WERI-Rb-1 (cell line): ENCODE measurements at regions not wholly inside any gene's neighbourhood (a gene's known extent, or its start where the extent isn't known, plus 50 kb on each side); places are given as distances from the start of the nearest gene placed in this dataset.

Experiments
- DNase-seq: peaks from one replicate; pipeline ENCODE4 v3.0.0-alpha.2; 2020
- H3K27ac ChIP-seq: fragments of 250-450 bp; sonication (Bioruptor Pico); 2 replicates; pipeline ENCODE4 v1.5.1; 2020; ENCODE audit warnings: mild to moderate bottlenecking, moderate library complexity
- H3K27me3 ChIP-seq: fragments of 250-450 bp; sonication (Bioruptor Pico); 2 replicates; pipeline ENCODE4 v1.5.1; 2021; ENCODE audit warnings: mild to moderate bottlenecking, low read depth, moderate library complexity; ENCODE audit not compliant: insufficient read depth, severe bottlenecking
- H3K36me3 ChIP-seq: fragments of 250-450 bp; sonication (Bioruptor Pico); 2 replicates; pipeline ENCODE4 v1.5.1; 2020; ENCODE audit warnings: mild to moderate bottlenecking, moderate library complexity
- H3K4me3 ChIP-seq: 2 replicates; pipeline ENCODE4 v1.5.1; 2011; ENCODE audit warnings: low read depth, mild to moderate bottlenecking, control low read depth, low read length
- H3K9me3 ChIP-seq: fragments of 250-450 bp; sonication (Bioruptor Pico); 2 replicates; pipeline ENCODE4 v1.5.1; 2021; ENCODE audit warnings: mild to moderate bottlenecking, moderate library complexity; ENCODE audit not compliant: severe bottlenecking
- TF ChIP-seq, protein P1 (sequence below): IDR thresholded peaks from 2 replicates; pipeline ENCODE4 v1.5.1; 2011; ENCODE audit warnings: low read depth, mild to moderate bottlenecking, control low read depth, inconsistent platforms, low read length

DNA sequence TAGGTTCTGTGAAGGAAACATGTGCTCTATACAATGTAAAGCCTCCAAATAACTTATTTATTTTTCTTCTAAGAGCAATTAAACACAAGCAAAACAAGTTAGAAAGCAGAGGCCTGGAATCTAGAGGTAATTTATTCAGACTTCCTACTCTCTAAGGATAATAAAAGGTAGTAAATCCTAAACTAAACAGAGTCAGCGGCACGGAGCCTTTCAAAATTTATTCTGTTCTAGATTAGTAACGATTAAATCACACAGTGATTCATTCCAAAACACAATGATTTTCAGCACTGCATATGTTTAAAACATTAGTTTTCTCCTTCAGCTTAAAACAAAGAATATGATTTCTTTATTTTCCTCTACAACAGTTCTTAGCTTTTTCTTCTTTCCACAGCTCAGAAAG lies 160.9 kb downstream of the FBXO15 start:
- TF ChIP-seq, protein P1, sequence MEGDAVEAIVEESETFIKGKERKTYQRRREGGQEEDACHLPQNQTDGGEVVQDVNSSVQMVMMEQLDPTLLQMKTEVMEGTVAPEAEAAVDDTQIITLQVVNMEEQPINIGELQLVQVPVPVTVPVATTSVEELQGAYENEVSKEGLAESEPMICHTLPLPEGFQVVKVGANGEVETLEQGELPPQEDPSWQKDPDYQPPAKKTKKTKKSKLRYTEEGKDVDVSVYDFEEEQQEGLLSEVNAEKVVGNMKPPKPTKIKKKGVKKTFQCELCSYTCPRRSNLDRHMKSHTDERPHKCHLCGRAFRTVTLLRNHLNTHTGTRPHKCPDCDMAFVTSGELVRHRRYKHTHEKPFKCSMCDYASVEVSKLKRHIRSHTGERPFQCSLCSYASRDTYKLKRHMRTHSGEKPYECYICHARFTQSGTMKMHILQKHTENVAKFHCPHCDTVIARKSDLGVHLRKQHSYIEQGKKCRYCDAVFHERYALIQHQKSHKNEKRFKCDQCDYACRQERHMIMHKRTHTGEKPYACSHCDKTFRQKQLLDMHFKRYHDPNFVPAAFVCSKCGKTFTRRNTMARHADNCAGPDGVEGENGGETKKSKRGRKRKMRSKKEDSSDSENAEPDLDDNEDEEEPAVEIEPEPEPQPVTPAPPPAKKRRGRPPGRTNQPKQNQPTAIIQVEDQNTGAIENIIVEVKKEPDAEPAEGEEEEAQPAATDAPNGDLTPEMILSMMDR = no peak
- Histone ChIP-seq H3K9me3 (peaks cover 3% of the 10 kb centered on the region), H3K4me3 (no peak overlapping the region), H3K27me3 (no peaks in the 10 kb centered on the region), H3K36me3 (no peaks in the 10 kb centered on the region), H3K27ac (no peak overlapping the region)
- DNase-seq = no peak

DNA sequence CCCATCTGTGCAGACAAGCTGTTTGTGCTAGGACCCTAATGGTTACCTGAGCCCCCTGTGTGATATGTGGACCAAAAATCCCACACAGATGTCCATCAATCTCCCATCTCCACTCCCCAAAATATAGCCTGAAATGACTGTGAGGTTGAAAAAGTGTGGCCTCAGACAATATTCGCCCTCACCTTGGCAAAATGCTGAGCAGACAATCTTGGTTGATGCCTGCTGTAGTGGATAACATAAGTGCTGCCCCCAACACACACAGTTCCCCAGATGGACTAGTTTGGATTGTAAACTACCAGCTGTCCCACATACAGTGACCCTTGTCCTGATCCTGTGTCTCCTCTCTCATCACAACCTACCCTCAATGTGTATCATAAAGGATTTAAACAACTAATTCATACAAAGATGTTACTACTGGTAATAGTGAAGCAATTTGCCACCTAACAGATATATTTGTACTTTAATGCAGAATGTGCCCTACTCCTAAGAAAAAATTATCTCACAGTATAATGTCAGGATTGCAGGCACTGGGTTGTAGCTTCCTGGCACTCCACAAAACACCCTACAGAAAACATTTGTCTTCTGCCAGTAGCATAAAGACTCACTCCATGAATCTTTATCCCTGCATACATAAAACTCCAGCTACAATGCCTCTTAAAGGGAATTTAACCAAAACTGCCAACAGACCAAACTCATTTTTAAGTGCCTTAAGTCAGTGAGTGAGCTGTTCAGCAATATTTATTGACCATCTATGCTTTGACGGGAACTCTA lies 161.6 kb downstream of the FBXO15 start:
- H3K27me3 ChIP-seq = no peaks in the 10 kb centered on the region
- H3K27ac ChIP-seq = no peak overlapping the region
- peaks cover 3% of the 10 kb centered on the region for H3K9me3 ChIP-seq
- no peak for DNase-seq
- no peak overlapping the region for H3K4me3 ChIP-seq
- H3K36me3 ChIP-seq = no peaks in the 10 kb centered on the region
- TF ChIP-seq, protein P1 = no peak

DNA sequence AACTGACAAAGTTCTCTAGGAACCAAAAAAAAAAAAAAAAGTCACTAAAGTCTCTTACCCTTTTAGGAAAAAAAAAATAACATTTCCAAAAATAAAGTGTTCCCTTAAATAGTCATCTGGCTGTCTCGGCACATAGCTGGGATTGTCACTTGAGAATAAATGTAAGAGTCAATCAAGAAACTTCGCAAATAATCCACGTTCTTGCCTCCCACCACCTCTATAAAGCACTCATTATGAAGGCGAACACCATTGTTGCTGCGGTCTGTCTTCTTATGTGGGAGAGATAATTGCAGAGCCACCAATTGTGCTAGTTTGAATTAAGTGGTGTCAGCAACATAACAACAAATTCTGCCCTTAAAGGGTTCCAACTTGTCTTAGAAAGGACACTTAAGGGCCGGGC lies 163.7 kb downstream of the FBXO15 start:
- DNase-seq = no peak
- TF ChIP-seq, protein P1 = no peak
- Histone ChIP-seq H3K9me3 (peaks cover 3% of the 10 kb centered on the region), H3K36me3 (no peaks in the 10 kb centered on the region), H3K27ac (no peak overlapping the region), H3K4me3 (no peak overlapping the region), H3K27me3 (no peaks in the 10 kb centered on the region)

DNA sequence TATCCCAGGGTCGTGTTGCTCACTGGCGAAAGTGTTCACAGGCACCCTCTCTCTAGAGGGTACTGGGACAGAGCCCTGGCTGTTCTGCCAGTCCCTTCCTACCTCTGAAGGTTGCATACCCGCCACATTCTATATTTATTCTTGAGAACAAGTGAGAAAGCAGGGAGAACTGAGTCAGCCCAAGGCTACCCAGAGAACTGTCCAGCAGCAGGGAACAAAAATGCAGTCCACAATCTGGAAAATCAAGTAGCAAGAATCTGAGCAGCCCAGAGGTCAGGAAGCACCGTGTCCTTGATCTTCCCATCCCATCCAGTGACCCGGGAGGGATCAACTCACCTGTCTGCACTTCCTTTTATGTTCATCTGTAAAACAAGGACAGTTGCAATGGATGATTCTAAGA lies 164.1 kb downstream of the FBXO15 start:
- DNase-seq = no peak
- Histone ChIP-seq H3K4me3 (no peak overlapping the region), H3K9me3 (peaks cover 3% of the 10 kb centered on the region), H3K36me3 (no peaks in the 10 kb centered on the region), H3K27ac (no peak overlapping the region), H3K27me3 (no peaks in the 10 kb centered on the region)
- TF ChIP-seq, protein P1 = no peak

DNA sequence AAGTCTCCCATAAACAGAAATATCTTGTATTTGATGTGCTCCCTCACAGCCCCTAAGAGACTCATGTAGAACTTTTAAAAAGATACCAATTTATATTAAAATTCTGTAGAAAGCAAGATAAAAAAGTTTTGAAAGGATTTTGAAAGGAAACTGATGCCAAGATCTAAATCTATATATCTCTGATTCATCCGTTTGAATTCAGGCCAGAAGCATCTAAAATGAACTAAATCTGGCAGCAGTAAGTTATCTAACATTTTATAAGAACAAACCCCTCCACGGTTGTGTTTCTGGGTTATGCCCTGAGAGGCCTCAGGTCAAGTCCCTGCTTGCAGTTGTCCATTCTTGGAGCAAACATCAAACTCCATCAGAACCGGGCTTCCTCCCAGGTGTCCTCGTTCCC lies 165.8 kb downstream of the FBXO15 start:
- H3K36me3 ChIP-seq = no peaks in the 10 kb centered on the region
- H3K27ac ChIP-seq = no peak overlapping the region
- no peaks in the 10 kb centered on the region for H3K27me3 ChIP-seq
- no peak overlapping the region for H3K4me3 ChIP-seq
- H3K9me3 ChIP-seq = no peaks in the 10 kb centered on the region
- DNase-seq = no peak
- TF ChIP-seq, protein P1 = no peak
